LNCAP (cell line): ENCODE measurements at regions not wholly inside any gene's neighbourhood (a gene's known extent, or its start where the extent isn't known, plus 50 kb on each side); places are given as distances from the start of the nearest gene placed in this dataset.

ENCODE experiments used
- CTCF ChIP-seq: fragments of 450-650 bp; IDR thresholded peaks from 2 replicates; pipeline ENCODE4 v1.5.1; 2017; ENCODE audit warnings: mild to moderate bottlenecking

DNA sequence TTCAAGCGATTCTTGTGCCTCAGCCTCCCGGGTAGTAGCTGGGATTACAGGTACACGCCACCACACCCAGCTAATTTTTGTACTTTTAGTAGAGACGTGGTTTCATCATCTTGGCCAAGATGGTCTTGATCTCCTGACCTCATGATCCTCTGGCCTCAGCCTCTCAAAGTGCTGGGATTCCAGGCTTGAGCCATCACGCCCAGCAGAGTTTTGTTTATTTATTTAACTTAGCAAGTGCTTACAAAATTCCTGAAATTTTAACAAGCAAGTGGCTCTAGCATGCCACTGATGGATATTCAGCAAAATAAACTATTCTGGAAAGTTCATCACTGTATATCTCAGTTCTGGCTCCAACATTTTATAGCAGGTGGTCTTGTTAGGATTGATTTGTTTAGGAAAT is 585.9 kb downstream of the OTOL1 start:
- TF ChIP-seq CTCF: no peak

GRCh38 chr3:162087361-162087760 is 590.8 kb downstream of the OTOL1 start:
- no peak for TF ChIP-seq CTCF

- TF ChIP-seq CTCF: no peak
Observed at GRCh38 chr3:162092751-162093150, 596.1 kb downstream of the OTOL1 start.

GRCh38 chr3:162094301-162094700 is 597.7 kb downstream of the OTOL1 start:
- no peak for TF ChIP-seq CTCF

GRCh38 chr3:162096874-162097273 is 600.3 kb downstream of the OTOL1 start:
- no peak for TF ChIP-seq CTCF

DNA sequence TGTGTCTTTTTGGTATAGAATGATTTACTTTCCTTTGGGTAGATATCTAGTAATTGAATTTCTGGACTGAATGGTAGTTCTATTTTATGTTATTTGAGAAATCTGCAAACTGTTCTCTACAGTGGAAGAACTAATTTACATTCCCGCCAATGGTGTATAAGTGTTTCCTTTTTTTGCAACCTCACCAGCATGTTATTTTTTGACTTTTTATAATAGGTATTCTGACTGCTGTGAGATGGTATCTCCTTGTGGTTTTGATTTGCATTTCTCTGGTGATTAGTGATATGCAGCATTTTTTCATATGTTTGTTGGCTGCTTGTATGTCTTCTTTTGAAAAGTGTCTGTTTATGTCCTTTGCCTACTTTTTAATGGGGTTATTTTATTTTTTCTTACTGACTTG is 607.2 kb downstream of the OTOL1 start:
- no peak for TF ChIP-seq CTCF

DNA sequence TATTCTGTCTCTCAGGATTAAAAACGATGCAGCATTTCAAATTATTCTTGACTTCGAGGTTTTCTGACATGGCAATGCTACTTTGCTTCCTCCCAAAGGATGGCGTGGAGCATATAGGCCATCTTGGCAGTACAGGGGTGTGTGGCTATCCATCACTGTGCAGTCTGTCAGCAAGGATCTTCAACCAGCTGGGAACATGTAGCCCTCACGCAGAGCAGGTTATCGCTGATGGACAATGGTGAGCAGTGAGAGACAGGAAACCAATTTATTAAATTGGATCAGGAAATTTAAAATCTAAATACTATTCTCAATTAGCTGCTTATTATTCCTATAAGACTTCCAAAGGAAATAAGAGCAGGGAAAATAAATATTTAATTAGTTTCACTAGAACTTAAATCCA is 615.3 kb downstream of the OTOL1 start:
- no peak for TF ChIP-seq CTCF

DNA sequence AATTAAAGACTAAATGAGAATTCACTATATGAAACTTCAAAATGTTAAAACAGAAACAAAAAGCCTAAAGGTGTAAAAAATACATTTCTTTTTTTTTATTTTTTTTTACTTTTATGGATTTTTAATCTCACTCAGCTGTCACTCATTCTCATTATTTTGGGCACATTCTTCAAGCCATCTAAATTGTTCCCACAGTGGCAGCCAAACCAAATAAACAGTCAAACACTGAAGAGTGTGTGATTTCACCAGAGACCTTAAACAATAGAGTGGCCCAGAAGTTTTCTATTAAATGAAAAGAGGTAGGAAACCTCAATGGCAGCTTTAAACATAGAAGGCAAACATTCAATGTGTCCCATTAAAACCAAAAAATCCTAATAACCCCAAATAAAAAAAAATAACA is 616.1 kb downstream of the OTOL1 start:
- TF ChIP-seq CTCF: no peak
